ENCODE measurements at regions not wholly inside any gene's neighbourhood (a gene's known extent, or its start where the extent isn't known, plus 50 kb on each side); places are given as distances from the start of the nearest gene placed in this dataset.

GRCh38 chrY:7292113-7292512 is 380.6 kb upstream of the AMELY start:
- no peak overlapping the region for H3K9ac ChIP-seq (ENCODE audit: low read length)
- DNase-seq: no peak
- H2AFZ ChIP-seq (ENCODE audit: insufficient read depth, low read depth, low read length, poor library complexity, severe bottlenecking): no peak overlapping the region
- H3K4me1 ChIP-seq (ENCODE audit: control insufficient read depth in 2 of 2, insufficient read depth in 2 of 2, low read length in 2 of 2): peaks cover 0 to 37% of the 10 kb centered on the region in 2 donors
- H4K20me1 ChIP-seq (ENCODE audit: control insufficient read depth, insufficient read depth, low read length, poor library complexity, severe bottlenecking): no peaks in the 10 kb centered on the region
- peaks cover 33% of the 10 kb centered on the region for H3K4me1 Mint-ChIP-seq
- ChIA-PET CTCF (interaction anchor here (0.9 kb wide), 1 partner anchor 19 kb away, joined by 3 read pairs; no protein-coding TSS in a partner anchor), POLR2A (interaction anchor here (0.6 kb wide), 1 partner anchor 13 kb away, joined by 4 read pairs; no protein-coding TSS in a partner anchor)
- no peaks in the 10 kb centered on the region for H3K79me2 ChIP-seq (ENCODE audit: control insufficient read depth, insufficient read depth, low read length)
- no peaks in the 10 kb centered on the region for H3K9me3 Mint-ChIP-seq (ENCODE audit: insufficient read depth)
- no peak overlapping the region for H3K27ac ChIP-seq (ENCODE audit: low read length in 2 of 2)
- H3K27me3 Mint-ChIP-seq: no peaks in the 10 kb centered on the region
- H3K9me3 ChIP-seq (ENCODE audit: control extremely low read depth in 1 of 3, control insufficient read depth in 2 of 3, insufficient read depth in 1 of 3, low read length in 2 of 3): no peaks in the 10 kb centered on the region
- no peaks in the 10 kb centered on the region for H3K27me3 ChIP-seq (replicated peaks in 1 of 4; ENCODE audit: control extremely low read depth in 1 of 4, control insufficient read depth in 3 of 4, insufficient read depth in 4 of 4, low read length in 3 of 4)
- H3K27ac Mint-ChIP-seq: peak overlapping the region; percentile 79
- TF ChIP-seq EZH2 (IDR thresholded peaks at IDR 0.05; ENCODE audit: borderline replicate concordance, insufficient read depth, low read depth, low read length, poor library complexity, severe bottlenecking) (no peak), CTCF (IDR thresholded peaks at IDR 0.05) (no peak)
- H3K4me2 ChIP-seq (replicated peaks; ENCODE audit: low read depth, low read length, poor library complexity, severe bottlenecking): no peak overlapping the region
- no CpG with 5 or more reads among the region's 1 CpG for WGBS (ENCODE audit: insufficient coverage)
- no peaks in the 10 kb centered on the region for H3K36me3 ChIP-seq (replicated peaks in 1 of 2; ENCODE audit: control extremely low read depth in 1 of 2, control insufficient read depth in 1 of 2, extremely low read depth in 1 of 2, insufficient read depth in 2 of 2, low read length in 1 of 2)
- H3K4me3 ChIP-seq (ENCODE audit: control extremely low read depth in 1 of 5, extremely low read depth in 1 of 5, insufficient read depth in 1 of 5, low read depth in 2 of 5, low read length in 4 of 5): no peak overlapping the region
- no peak overlapping the region for H3K4me3 Mint-ChIP-seq
- no peak for ATAC-seq (ENCODE audit: low read depth)
- intact Hi-C loops (cut with micrococcal nuclease): no loop called here

DNA sequence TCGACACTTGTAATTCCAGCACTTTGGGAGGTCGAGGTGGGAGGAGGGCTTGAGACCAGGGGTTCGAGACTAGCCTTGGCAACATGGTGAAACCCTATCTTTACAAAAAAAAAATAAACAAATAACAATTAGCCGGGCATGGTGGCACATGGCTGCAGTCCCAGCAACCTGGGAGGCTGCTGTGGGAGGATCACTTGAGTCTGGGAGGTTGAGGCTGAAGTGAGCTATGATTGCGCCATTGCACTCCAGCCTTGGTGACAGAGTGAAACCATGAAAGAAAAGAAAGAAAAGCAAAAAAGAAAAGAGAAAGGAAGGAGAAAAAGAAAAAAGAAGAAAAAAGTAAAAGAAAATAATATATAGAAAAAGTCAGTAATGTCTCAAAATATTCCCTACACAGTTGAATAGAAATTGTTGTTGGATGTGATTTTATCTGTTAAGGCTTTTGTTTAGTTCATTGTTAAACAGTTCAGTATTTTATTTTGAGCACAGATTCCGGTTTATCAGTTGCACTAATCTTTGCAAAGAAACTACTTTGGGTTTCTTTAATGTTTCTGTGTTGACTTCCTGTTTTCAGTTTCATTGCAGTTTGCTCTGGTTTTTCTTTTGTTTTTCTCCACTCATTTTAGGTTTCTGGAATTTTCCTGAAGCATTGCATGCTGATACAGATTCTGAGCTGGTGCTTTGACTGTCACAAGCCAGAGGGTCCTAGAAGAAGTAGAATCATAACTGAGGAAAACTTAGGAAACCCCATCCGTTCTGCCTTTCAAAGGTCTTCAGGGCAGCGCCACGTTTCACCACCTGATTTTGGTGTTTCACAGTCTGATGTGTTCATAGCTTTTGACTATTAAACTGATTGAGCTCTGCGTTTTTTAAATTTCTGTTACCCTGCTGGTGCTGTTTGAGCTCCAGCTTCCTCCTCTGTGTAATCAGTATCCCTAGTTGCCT is 378.6 kb upstream of the AMELY start:
- Histone ChIP-seq H3K4me1 (ENCODE audit: control insufficient read depth in 2 of 2, insufficient read depth in 2 of 2, low read length in 2 of 2) (peaks cover 0 to 37% of the 10 kb centered on the region in 2 donors), H3K36me3 (replicated peaks in 1 of 2; ENCODE audit: control extremely low read depth in 1 of 2, control insufficient read depth in 1 of 2, extremely low read depth in 1 of 2, insufficient read depth in 2 of 2, low read length in 1 of 2) (peaks cover 0 to 3% of the 10 kb centered on the region in 2 experiments), H3K9me3 (ENCODE audit: control extremely low read depth in 1 of 3, control insufficient read depth in 2 of 3, insufficient read depth in 1 of 3, low read length in 2 of 3) (no peaks in the 10 kb centered on the region), H3K27me3 (replicated peaks in 1 of 4; ENCODE audit: control extremely low read depth in 1 of 4, control insufficient read depth in 3 of 4, insufficient read depth in 4 of 4, low read length in 3 of 4) (no peaks in the 10 kb centered on the region), H3K79me2 (ENCODE audit: control insufficient read depth, insufficient read depth, low read length) (no peaks in the 10 kb centered on the region), H3K4me2 (replicated peaks; ENCODE audit: low read depth, low read length, poor library complexity, severe bottlenecking) (no peak overlapping the region), H3K27ac (ENCODE audit: low read length in 2 of 2) (peak overlapping the region in 1 of 2 donors; percentile 69), H3K9ac (ENCODE audit: low read length) (no peak overlapping the region), H2AFZ (ENCODE audit: insufficient read depth, low read depth, low read length, poor library complexity, severe bottlenecking) (no peak overlapping the region), H4K20me1 (ENCODE audit: control insufficient read depth, insufficient read depth, low read length, poor library complexity, severe bottlenecking) (no peaks in the 10 kb centered on the region), H3K4me3 (ENCODE audit: control extremely low read depth in 1 of 5, extremely low read depth in 1 of 5, insufficient read depth in 1 of 5, low read depth in 2 of 5, low read length in 4 of 5) (peak overlapping the region in 2 of 5 experiments; percentile 22 to 50)
- Mint-ChIP-seq H3K9me3 (ENCODE audit: insufficient read depth) (no peaks in the 10 kb centered on the region), H3K27ac (peak overlapping the region; percentile 95), H3K4me1 (peaks cover 30% of the 10 kb centered on the region), H3K27me3 (no peaks in the 10 kb centered on the region), H3K4me3 (peak overlapping the region; percentile 91)
- intact Hi-C loops (cut with micrococcal nuclease): loop anchor here (1.0 kb wide), 1 partner anchor 17 kb away; no protein-coding TSS in a partner anchor
- 0% methylated on average over 1 of the region's 10 CpGs for WGBS (ENCODE audit: insufficient coverage)
- ChIA-PET CTCF (interaction anchor here (0.9 to 1.6 kb wide), 3 partner anchors 14 to 50 kb away, joined by 4 to 6 read pairs (median 4); no protein-coding TSS in a partner anchor), POLR2A (no interaction called here)
- ATAC-seq (ENCODE audit: low read depth): peak; percentile 45
- no peak for TF ChIP-seq EZH2 (IDR thresholded peaks at IDR 0.05; ENCODE audit: borderline replicate concordance, insufficient read depth, low read depth, low read length, poor library complexity, severe bottlenecking)
- no peak for TF ChIP-seq CTCF (IDR thresholded peaks at IDR 0.05)
- peak; percentile 36 for DNase-seq

Data from B cell (primary cell).